HUES64 (cell line): ENCODE measurements at regions not wholly inside any gene's neighbourhood (a gene's known extent, or its start where the extent isn't known, plus 50 kb on each side); places are given as distances from the start of the nearest gene placed in this dataset.

Experiments used
- H3K27ac ChIP-seq: 2 replicates; pipeline ENCODE4 v1.7.0; 2013; ENCODE audit warnings: low read depth, low read length, inconsistent platforms
- H3K27me3 ChIP-seq: 2 replicates; pipeline ENCODE4 v1.6.1; 2013; ENCODE audit warnings: mild to moderate bottlenecking, low read length; ENCODE audit not compliant: insufficient read depth
- H3K36me3 ChIP-seq: 2 replicates; pipeline ENCODE4 v1.6.1; 2013; ENCODE audit warnings: mild to moderate bottlenecking, low read length; ENCODE audit not compliant: insufficient read depth
- H3K4me1 ChIP-seq: 2 replicates; pipeline ENCODE4 v1.6.1; 2013; ENCODE audit warnings: mild to moderate bottlenecking, low read length, moderate library complexity; ENCODE audit not compliant: insufficient read depth
- H3K4me3 ChIP-seq: 2 replicates; pipeline ENCODE4 v1.5.1; 2013; ENCODE audit warnings: mild to moderate bottlenecking, low read length, moderate library complexity
- H3K9ac ChIP-seq: 2 replicates; pipeline ENCODE4 v1.6.1; 2013; ENCODE audit warnings: mild to moderate bottlenecking, low read depth, low read length
- H3K9me3 ChIP-seq: 2 replicates; pipeline ENCODE4 v1.6.1; 2013; ENCODE audit warnings: low read depth, low read length; ENCODE audit not compliant: insufficient read depth
- WGBS: fragments of 150-250, 120-280 bp; methylation state at CpG from one replicate; pipeline ENCODE4 v1.1.7; 2013; ENCODE audit warnings: missing lambda C conversion rate; 5-methylcytosine and 5-hydroxymethylcytosine counted together

- Histone ChIP-seq H3K4me3 (no peak overlapping the region), H3K36me3 (no peaks in the 10 kb centered on the region), H3K27me3 (peaks cover 8% of the 10 kb centered on the region; the same call in 1 of the 2 replicates), H3K9ac (no peak overlapping the region), H3K4me1 (peaks cover 6% of the 10 kb centered on the region; the same call in 1 of the 2 replicates), H3K27ac (no peak overlapping the region), H3K9me3 (0 out of 2 replicates have a peak, but pooled peaks cover 2% of the 10 kb centered on the region)
- 90% methylated on average over 4 of the region's 4 CpGs for WGBS
Measured at GRCh38 chr4:152041295-152041694, 280.5 kb upstream of the GATB start.

- no peaks in the 10 kb centered on the region for H3K36me3 ChIP-seq
- no peak overlapping the region for H3K4me3 ChIP-seq
- H3K27ac ChIP-seq: no peak overlapping the region
- 0 out of 2 replicates have a peak, but pooled peaks cover 1% of the 10 kb centered on the region for H3K27me3 ChIP-seq
- H3K4me1 ChIP-seq: no peaks in the 10 kb centered on the region
- WGBS: 98% methylated on average over 3 of the region's 5 CpGs
- no peak overlapping the region for H3K9ac ChIP-seq
- H3K9me3 ChIP-seq: 0 out of 2 replicates have a peak, but pooled peaks cover 2% of the 10 kb centered on the region
Measured at GRCh38 chr4:152039691-152040090, 278.9 kb upstream of the GATB start.

- Histone ChIP-seq H3K36me3 (no peaks in the 10 kb centered on the region), H3K9me3 (0 out of 2 replicates have a peak, but pooled peaks cover 2% of the 10 kb centered on the region), H3K4me3 (no peak overlapping the region), H3K27ac (no peak overlapping the region), H3K4me1 (no peaks in the 10 kb centered on the region), H3K9ac (no peak overlapping the region), H3K27me3 (no peaks in the 10 kb centered on the region)
- 89% methylated on average over 11 of the region's 11 CpGs for WGBS
Measured at GRCh38 chr4:152039023-152039481, 278.2 kb upstream of the GATB start.

- no peak overlapping the region for H3K9ac ChIP-seq
- H3K4me3 ChIP-seq: no peak overlapping the region
- no peak overlapping the region for H3K27ac ChIP-seq
- no peaks in the 10 kb centered on the region for H3K9me3 ChIP-seq
- H3K4me1 ChIP-seq: no peaks in the 10 kb centered on the region
- no peaks in the 10 kb centered on the region for H3K36me3 ChIP-seq
- H3K27me3 ChIP-seq: no peaks in the 10 kb centered on the region
- WGBS: 89% methylated on average over 3 of the region's 3 CpGs
Measured at GRCh38 chr4:152038238-152038637, 277.4 kb upstream of the GATB start.

GRCh38 chr4:152037435-152037834, 276.6 kb upstream of the GATB start:
- H3K4me3 ChIP-seq: no peak overlapping the region
- H3K4me1 ChIP-seq: no peaks in the 10 kb centered on the region
- no peaks in the 10 kb centered on the region for H3K9me3 ChIP-seq
- no peaks in the 10 kb centered on the region for H3K27me3 ChIP-seq
- WGBS: 95% methylated on average over 1 of the region's 1 CpG
- H3K27ac ChIP-seq: no peak overlapping the region
- H3K9ac ChIP-seq: no peak overlapping the region
- H3K36me3 ChIP-seq: no peaks in the 10 kb centered on the region

- Histone ChIP-seq H3K27ac (no peak overlapping the region), H3K4me3 (no peak overlapping the region), H3K27me3 (no peaks in the 10 kb centered on the region), H3K36me3 (no peaks in the 10 kb centered on the region), H3K9ac (no peak overlapping the region), H3K9me3 (no peaks in the 10 kb centered on the region), H3K4me1 (no peaks in the 10 kb centered on the region)
- 91% methylated on average over 6 of the region's 6 CpGs for WGBS
Measured at GRCh38 chr4:152033621-152034020, 272.8 kb upstream of the GATB start.

- no peaks in the 10 kb centered on the region for H3K27me3 ChIP-seq
- no peaks in the 10 kb centered on the region for H3K9me3 ChIP-seq
- H3K27ac ChIP-seq: no peak overlapping the region
- H3K36me3 ChIP-seq: no peaks in the 10 kb centered on the region
- H3K4me3 ChIP-seq: no peak overlapping the region
- no peaks in the 10 kb centered on the region for H3K4me1 ChIP-seq
- WGBS: 78% methylated on average over 1 of the region's 1 CpG
- no peak overlapping the region for H3K9ac ChIP-seq
Measured at GRCh38 chr4:152032722-152033131, 271.9 kb upstream of the GATB start.

GRCh38 chr4:152029631-152030030, 268.8 kb upstream of the GATB start:
- Histone ChIP-seq H3K27me3 (no peaks in the 10 kb centered on the region), H3K4me1 (no peaks in the 10 kb centered on the region), H3K9me3 (no peaks in the 10 kb centered on the region), H3K36me3 (no peaks in the 10 kb centered on the region), H3K4me3 (no peak overlapping the region), H3K9ac (no peak overlapping the region), H3K27ac (no peak overlapping the region)
- 94% methylated on average over 6 of the region's 6 CpGs for WGBS

- Histone ChIP-seq H3K9ac (no peak overlapping the region), H3K27me3 (no peaks in the 10 kb centered on the region), H3K4me1 (no peaks in the 10 kb centered on the region), H3K4me3 (no peak overlapping the region), H3K9me3 (no peaks in the 10 kb centered on the region), H3K36me3 (no peaks in the 10 kb centered on the region), H3K27ac (no peak overlapping the region)
- 94% methylated on average over 1 of the region's 1 CpG for WGBS
Measured at GRCh38 chr4:152028131-152028530, 267.3 kb upstream of the GATB start.

GRCh38 chr4:152024881-152025280, 264.1 kb upstream of the GATB start:
- no peaks in the 10 kb centered on the region for H3K4me1 ChIP-seq
- no peak overlapping the region for H3K4me3 ChIP-seq
- no peak overlapping the region for H3K9ac ChIP-seq
- no peaks in the 10 kb centered on the region for H3K36me3 ChIP-seq
- H3K9me3 ChIP-seq: no peaks in the 10 kb centered on the region
- no peak overlapping the region for H3K27ac ChIP-seq
- no peaks in the 10 kb centered on the region for H3K27me3 ChIP-seq

- WGBS: 91% methylated on average over 9 of the region's 9 CpGs
- no peak overlapping the region for H3K4me3 ChIP-seq
- no peaks in the 10 kb centered on the region for H3K4me1 ChIP-seq
- H3K27me3 ChIP-seq: no peaks in the 10 kb centered on the region
- H3K36me3 ChIP-seq: no peaks in the 10 kb centered on the region
- H3K27ac ChIP-seq: no peak overlapping the region
- no peak overlapping the region for H3K9ac ChIP-seq
- H3K9me3 ChIP-seq: no peaks in the 10 kb centered on the region
Measured at GRCh38 chr4:152023674-152024073, 262.9 kb upstream of the GATB start.

- H3K9me3 ChIP-seq: no peaks in the 10 kb centered on the region
- 96% methylated on average over 5 of the region's 5 CpGs for WGBS
- no peak overlapping the region for H3K27ac ChIP-seq
- H3K27me3 ChIP-seq: no peaks in the 10 kb centered on the region
- no peak overlapping the region for H3K4me3 ChIP-seq
- no peak overlapping the region for H3K9ac ChIP-seq
- no peaks in the 10 kb centered on the region for H3K36me3 ChIP-seq
- H3K4me1 ChIP-seq: no peaks in the 10 kb centered on the region
Measured at GRCh38 chr4:152022543-152022942, 261.7 kb upstream of the GATB start.
